HG02973 (cell line): ENCODE measurements at regions not wholly inside any gene's neighbourhood (a gene's known extent, or its start where the extent isn't known, plus 50 kb on each side); places are given as distances from the start of the nearest gene placed in this dataset.
"Not testable (repeated sequence)": the region's sequence is repeated elsewhere in the genome, so short reads cannot be mapped to it uniquely, and the experiment has no call there.

Source experiments
- ATAC-seq: cut with Tn5 transposase; IDR thresholded peaks from one replicate; pipeline ENCODE4 v1.9.1; 2021; ENCODE audit warnings: moderate library complexity; ENCODE audit not compliant: unreplicated experiment

DNA sequence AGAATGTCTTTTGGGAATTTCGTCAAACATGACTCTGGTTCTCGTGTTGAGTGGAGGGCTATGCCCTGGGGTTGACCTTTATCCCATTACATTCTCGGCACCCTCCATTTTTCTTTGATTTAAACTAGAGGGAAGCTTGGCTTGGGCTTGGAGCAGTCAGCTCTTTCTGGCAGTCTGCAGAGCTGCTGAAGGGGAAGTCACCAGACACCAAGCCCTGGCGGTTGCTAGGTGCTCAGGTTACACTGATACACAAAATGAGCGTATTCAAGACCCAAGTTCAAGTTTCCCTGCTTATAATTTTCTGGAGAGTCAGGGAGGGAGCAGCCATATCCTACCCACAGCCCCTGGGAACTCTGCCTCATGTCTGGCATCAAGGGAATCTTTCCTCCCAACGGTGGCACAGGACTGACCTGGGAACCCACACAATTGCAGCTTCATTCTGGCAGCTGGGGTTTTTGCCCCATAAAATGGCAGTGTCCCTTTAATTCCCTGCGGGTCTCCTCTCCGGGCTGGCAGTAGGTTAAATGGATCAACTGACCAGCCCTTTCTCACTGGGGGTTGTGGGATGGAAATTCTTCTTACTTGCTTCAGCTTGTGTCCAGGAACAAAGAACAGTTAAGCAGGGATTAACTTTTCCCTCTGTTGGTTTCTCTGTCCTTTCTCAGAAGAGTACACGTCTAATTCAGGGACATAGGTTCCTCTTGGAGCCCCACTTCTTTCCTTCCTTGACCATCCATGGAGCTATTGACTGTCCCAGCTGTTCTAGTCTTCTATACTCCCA is 110.0 kb upstream of the DLG1 start:
- no peak for ATAC-seq

DNA sequence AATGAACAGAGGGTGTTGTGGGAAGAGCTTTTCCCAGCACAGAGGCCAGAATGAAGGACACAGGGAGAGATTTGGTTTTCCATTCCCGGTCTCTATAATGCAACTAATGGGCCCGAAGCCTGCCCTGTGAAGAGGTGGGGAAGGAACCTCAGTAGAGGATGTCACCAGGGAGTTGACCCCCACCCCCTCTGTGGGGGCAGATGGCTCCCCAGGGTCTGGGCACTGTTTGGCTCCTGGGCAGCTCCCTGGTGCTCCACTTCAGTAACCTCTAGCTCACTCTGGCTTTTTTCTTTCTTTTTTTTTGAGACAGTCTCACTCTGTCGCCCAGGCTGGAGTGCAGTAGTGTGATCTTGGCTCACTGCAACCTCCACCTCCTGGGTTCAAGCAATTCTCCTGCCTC is 109.1 kb upstream of the DLG1 start:
- no peak for ATAC-seq

DNA sequence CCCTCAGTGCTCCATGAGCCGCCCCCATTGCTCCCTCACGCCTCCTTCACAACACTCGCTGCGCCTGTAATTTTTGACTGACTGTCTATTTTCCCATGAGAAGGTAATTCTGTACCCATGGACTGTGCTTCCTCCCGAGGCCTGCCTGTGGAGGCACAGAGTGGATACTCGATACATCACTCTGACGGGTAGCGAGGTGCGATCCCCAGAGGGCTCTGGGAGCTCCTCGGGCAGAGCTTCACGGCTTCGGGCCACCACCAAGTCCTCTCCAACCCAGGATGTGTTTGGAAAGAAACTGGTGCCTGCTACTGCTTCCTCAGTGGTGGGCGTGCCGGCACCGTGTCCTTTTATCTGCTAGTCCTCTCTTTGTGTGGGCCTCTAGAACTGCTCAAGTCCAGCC is 108.6 kb upstream of the DLG1 start:
- ATAC-seq, result no peak

DNA sequence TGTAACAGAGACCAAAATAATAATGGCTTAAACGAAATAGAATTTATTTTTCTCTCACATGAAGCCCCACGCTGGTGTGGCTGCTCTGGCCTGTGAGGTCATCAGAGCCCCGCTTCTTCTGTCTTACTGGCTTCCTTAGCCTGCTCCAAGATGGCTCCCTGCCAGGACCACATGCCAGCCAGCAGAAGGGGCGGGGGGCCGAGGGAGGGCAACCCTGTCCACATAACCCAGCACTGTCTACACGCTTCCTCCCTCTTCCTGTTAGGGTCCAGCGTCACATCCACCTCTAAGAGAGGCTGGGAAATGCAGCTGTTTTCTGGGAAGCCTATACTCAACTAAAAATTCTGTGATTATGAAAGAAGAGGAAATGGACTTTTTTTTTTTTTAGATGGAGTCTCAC is 107.9 kb upstream of the DLG1 start:
- ATAC-seq, result no peak

DNA sequence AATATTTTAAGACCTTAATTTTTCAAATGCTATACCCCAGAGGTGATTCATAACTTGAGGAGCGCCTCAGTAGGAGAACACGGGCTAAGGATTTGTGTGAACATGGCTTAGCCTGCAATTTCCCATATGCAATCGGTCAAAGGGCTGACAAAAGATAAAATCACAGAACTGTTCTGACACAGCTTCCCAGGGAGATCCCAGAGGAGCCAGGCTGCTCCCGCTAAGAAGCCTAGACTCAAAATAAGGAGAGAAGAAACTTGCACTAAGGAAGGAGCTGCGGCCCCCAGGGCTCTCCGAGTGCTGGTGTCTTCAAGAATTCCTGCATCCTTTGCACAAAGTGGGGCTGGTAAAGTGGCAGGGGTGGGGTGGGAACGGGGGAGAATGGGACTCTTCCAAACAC is 106.3 kb upstream of the DLG1 start:
- no peak for ATAC-seq

DNA sequence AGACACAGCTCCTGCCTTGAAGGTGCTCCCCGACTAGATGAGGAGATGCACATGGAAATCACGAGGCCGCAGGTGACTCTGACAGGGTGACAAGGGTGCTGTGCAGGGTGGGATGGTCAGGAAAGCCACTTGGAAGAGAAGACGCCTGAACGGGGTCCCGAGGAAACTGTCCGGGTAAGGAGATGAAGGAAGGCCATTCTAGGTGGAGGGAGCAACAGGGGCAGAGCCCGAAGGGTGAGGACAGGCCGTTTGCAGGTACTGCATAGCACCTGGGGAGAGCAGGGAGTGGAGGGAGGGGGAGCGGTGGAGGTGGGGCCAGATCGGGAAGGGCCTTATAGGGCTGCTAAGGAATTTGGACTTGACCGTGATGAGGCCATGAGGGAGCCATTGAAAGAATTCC is 105.6 kb upstream of the DLG1 start:
- ATAC-seq, result no peak

DNA sequence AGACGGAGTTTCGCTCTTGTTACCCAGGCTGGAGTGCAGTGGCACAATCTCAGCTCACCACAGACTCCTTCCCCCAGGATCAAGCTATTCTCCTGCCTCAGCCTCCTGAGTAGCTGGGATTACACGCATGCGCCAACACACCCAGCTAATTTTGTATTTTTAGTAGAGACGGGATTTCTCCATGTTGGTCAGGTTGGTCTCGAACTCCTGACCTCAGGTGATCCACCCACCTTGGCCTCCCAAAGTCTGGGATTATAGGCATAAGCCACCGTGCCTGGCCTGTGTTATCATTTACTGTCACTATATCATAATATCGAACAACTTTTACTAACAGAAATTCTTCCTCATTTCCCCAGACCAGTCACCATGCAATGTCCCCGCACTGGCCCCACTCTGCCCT is 104.0 kb upstream of the DLG1 start:
- not testable (repeated sequence) for ATAC-seq

DNA sequence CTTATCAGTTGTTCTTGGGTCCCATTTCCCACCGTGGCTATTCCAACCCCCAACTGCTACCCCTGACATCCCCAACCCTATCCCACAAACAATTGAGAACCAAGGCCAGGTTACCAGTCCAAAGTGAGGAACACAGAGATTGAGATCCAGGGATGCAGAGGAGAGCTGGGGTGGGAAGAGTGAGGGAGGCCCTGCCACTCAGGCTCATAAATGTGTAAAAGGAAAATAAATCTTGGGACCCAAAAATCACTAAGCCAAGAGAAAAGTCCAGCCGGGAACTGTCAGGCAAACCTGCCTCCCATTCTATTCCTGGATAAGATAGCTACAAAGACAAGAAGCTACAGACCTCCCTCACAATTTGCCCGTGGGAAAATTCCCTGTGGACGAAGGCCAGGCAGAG is 101.1 kb upstream of the DLG1 start:
- ATAC-seq, result no peak

DNA sequence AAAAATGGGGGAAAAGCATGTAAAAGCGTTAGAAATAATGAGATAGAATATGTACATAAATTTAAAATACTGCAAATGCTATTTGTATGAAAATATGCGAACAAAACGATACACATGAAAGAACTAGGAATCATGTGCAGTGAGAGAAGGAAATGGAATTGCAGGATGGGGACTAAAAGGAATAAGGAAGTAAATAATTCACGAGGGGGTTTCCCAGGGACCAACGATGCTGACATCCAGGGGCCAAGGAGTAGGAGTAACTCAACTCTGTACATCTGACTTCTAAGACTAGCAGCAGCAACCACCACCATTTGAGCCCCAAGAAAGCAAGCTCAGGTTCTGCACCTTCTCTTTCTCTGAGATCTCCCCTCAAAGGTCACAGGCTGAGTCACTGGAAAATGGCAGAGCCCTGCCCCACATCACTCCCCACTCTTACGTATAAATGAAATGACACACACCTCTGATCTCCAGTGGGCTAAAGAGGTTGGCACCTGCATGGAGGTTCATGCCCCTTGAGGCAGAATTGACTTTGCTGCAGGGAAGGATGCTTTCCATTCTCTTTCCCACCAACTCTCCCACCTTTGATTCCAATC is 100.0 kb upstream of the DLG1 start:
- ATAC-seq, result no peak

DNA sequence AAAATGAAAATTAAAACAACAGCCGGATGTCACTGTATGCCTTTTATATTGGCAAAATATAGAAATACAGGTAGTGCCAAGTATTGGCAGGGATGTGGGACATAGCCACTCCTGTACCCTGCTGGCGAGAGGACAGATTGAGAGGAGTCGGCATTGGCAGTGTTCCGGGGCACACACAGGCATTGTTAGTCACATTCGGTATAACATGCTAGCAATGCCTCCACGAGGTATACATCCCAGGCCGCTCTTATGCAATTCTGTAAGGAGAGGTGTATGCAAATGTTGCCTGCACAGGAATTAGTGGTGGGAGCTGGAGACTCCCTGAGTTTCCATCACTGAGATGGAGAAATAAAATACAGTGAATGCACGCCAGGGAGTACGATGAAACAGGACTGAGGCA is 99.4 kb upstream of the DLG1 start:
- ATAC-seq, result no peak

DNA sequence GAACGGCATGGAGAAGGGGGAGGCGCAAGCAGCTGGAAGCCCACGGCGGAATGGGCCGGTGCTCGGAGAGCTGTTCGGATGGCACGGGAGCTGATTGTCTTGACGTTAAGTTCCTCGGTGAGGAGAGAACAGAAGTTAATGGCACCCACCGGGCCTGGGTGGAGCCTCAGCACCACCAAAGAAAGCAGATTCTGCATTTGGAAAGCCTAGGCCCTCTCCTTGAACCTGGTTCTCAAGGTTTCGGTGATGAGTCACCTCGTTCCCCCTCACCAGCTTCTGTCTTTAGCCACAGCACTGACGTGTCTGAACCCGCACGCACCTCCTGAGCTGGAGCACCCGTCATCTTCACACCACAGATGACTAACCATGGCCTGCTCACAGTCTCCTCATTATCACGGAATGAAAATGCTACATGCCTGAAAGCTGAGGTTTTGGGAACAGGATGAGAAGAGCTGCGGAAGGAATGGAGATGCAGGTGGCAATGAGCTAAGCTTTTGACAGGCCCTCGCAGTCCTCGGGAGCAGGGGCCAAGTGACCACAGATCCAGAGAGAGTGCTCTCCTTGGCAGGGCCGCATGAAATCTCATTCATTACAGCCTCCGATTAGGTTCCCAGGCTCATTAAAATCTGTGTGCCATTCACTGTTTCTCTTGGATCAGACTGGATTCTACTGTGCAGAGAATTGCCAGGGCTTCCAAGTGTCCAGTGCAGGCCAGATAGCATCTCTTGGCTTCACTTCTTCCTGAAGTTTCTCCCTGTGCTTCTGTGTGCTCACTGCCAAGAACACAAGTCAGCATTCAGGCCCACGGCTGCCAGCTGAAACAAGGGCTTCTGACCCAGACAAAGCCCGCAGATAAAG is 96.3 kb upstream of the DLG1 start:
- peak; percentile 90 for ATAC-seq

DNA sequence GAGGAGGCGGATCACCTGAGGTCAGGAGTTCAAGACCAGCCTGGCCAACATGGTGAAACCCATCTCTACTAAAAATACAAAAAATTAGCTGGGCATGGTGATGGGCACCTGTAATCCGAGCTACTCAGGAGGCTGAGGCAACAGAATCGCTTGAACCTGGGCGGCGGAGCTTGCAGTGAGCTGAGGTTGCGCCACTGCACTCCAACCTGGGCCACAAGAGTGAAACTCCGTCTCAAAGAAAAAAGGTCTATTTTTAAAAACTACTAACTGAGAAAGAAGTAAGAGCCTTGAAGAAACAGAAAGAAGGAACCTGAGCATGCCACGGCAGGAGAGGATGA is 95.7 kb upstream of the DLG1 start:
- ATAC-seq, result peak; percentile 34

DNA sequence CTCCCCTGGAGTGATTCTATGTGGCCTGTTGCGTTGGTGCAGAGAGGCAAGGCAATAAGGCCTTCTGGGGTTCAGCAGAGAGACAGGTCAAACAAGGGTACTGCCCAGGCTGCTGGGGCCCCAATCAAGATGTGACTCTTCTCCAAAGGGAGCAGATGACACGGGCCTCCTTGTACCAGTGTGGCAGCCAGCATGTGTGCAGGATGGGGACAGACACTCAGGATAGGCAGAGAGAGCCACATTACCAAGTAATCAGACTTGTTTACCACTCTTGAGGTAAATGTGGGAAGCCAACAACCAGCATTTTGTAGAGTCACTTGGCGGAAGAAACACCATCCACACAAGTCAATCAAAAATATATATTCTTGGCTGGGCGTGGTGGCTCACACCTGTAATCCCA is 95.3 kb upstream of the DLG1 start:
- ATAC-seq, result no peak

DNA sequence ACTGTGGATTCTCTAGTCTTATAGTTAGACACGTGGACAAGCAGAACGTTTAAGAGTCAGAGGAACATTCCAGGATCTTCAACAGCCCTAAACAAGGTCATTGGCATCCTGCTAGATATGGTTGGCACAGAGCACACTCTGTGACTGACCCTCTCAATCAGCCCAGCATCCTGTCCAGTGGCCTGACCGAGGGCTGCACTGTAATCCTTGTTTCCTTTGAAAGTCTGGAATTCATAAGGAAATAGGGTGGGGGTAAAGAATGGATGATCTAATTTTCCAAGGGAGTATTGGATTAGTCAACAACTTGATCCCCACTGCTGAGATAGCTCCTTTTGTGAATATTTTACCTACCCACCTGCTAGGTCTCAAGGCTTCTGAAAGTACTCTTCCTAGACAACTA is 94.5 kb upstream of the DLG1 start:
- ATAC-seq, result no peak

DNA sequence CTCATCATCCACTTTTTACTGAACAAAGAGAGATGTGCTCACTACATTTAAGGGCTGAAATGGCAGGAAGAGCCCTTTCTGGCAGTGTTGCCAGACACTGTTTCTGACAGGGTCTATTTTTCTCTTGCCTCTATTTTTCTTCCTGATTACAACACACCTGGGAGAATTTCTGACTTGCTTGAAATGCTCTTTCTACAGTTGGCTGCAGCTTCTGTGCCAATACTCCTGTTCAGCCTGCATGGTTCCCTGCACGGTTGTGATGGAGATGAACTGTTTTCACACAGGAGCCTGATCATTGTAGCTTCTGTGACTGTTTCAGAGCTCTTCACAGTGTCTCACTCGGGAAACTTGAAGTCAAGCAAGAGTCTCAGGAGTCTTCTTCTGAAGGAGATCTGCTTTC is 83.0 kb upstream of the DLG1 start:
- no peak for ATAC-seq

DNA sequence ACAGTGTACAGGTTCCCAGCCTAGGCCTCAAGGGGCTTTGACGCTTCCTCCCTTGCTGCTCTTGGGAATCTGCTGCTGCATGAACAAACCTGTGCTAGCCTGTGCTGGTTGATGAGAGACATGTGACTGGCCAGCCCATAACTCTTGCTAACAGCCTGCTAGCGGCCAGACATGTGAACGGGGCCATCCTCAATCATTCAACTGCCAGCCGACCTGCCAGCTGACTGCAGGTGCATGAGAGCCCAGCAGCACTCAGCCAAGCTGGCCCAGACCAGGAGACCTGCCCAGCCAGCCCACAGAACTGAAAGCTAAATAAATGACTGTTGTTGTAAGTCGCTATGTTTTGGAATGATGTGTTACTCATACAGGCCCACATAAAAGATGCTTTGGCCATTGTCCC is 82.4 kb upstream of the DLG1 start:
- no peak for ATAC-seq

DNA sequence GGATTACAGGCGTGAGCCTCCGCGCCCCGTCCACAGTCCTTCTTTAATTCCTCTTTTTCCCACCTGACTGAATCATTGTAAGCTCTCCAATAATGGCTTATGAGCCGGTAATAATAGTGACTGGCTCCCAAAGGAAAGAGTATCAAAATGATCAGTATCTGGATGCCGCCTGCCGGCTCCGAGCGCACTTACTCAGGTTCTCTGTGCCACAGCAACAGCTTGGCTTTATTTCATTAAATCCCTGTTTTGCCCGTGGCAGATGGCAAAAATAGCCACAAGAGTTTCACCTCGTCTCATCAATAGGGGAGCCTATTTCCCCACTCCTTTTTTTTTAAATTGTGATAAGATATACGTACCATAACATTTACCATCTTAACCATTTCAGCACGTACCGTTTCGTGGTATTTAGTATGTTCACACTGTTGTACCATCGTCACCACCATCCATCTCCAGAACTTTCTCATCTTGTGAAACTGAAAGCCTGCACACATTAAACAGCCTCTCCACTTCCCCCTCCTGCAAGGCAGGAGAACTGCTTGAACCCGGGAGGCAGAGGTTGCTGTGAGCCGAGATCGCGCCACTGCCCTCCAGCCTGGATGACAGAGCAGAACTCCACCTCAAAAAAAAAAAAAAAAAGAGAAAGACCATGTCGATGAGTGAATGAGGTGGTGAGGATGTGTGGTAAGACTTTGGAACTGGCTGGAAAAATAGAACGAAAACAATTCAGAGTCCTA is 80.7 kb upstream of the DLG1 start:
- ATAC-seq, result no peak

DNA sequence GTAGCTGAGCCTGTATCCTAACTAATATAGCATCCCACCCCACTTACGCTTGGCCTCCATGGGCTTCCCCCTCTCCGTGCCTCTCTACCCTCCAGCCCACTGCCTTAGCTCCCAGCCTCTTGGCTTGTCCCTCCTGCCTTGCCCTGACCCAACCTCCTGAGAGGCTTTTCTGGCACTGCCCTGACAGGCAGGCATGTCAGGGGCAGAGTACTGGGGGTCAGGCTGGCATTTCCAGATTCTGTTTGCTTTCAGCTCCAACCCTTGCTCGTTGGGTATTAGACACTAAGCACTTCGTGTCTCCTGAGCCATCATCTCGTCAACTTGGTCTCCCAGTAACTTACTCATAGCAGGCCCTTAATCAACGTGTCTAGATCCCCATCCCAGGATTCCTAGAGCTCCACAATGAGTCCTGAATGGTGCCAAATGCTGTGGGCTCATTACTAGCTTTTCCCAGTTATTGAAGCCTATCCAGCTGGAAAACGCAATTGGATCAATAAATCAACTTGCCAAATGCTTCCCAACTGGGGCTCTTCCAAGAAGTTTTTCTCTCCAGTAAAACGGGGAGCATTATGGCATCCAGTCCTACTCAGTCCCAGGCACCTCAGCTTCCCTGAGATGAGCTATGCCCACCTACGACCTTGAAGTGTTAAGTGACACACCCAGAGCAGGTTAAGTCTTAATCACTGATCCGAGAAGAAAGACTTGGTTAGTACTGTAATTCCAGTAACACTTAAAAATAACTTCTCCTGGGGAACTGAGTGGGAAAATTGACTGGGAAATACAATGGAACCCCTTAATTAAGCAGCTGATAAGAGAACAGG is 78.5 kb upstream of the DLG1 start:
- ATAC-seq, result no peak

DNA sequence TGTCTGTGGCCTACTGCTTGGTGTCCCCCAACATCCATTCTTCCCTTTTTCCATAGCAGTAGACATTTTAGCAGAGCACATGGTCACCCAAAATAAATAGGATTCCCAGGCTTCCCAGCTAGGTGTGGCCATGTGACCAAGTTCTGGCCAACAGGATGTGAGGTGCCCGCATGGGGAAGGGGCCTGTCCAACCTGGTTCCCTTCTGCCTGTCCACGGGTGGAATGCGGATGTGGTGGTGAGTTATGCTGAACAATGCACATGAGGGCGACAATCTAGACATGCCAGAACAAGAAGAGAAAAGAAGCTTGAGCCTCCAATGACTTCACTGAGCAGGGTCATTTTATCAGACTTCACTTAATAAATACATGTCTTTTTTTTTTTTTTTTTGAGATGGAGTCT is 77.6 kb upstream of the DLG1 start:
- no peak for ATAC-seq

DNA sequence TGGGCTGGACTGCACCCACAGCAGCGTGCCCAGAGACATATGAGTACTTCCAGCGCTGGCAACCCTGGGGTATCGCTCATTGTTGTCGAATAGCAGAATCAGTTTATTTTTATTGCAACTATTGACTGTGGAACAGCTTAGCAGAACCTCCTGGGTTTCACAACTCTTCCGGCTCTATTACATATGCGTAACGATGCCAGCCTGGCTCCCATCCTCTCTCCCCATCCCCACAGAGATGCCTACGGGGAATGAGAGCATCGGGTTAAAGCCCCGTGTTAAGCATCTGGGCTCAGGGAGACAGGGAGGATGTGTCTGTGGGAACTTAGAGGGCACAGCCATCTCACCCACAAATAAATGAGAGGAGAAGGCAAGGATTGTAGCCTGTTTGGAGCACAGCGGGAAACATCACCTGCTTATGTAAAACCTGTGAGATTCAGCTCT is 76.6 kb upstream of the DLG1 start:
- no peak for ATAC-seq

DNA sequence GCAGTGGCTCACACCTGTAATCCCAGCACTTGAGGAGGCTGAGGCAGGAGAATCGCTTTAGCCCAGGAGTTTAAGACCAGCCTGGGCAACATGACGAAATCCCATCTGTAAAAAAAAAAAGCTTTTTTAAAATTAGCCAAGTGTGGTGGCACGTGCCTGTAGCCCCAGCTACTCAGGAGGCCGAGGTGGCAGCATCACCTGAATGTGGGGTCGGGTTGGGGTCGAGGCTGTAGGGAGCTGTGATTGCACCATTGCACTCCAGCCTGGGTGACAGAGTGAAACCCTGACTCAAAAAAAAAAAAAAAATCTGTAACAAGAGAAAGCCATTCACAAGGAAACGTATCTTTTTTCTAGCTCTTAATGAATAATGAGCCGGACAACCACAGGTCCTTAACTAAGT is 74.7 kb upstream of the DLG1 start:
- no peak for ATAC-seq
